ENCODE measurements at regions not wholly inside any gene's neighbourhood (a gene's known extent, or its start where the extent isn't known, plus 50 kb on each side); places are given as distances from the start of the nearest gene placed in this dataset.

DNA sequence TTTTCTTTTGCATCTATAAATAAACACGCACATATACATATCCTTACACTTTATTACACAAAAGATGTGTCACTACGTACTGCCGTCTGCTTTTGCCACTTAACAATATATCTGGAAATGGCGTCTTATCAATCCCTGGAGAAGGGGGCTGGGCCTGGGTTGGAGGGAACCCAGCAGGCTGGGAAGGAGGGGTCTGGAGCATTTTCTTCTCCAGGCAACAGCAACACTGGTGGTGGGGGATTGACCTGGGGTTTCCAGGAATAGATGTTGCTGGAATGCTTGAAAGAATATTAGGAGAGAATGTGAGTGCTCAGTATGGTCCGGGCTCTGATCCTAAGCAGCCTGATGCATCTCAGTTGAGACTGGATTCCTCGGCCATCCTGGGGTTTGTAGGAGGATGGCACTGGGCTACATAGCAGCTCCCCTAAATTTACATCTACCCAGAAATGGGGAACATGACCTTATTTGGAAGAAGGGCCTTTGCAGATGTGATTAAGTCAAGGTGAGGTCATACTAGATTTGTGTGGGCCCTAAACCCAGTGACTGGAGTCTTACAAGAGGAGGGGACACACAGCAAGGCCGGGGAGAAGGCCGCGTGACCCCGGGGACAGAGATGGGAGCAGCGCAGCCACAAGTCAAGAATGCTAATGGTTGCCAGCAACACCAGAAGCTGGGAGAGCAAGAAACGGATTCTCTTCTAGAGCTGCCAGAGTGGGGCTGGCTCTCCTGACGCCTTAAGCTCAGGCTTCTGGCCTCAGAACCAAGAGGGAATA is 98.6 kb downstream of the SIK1 start:
- TF ChIP-seq, protein P1, sequence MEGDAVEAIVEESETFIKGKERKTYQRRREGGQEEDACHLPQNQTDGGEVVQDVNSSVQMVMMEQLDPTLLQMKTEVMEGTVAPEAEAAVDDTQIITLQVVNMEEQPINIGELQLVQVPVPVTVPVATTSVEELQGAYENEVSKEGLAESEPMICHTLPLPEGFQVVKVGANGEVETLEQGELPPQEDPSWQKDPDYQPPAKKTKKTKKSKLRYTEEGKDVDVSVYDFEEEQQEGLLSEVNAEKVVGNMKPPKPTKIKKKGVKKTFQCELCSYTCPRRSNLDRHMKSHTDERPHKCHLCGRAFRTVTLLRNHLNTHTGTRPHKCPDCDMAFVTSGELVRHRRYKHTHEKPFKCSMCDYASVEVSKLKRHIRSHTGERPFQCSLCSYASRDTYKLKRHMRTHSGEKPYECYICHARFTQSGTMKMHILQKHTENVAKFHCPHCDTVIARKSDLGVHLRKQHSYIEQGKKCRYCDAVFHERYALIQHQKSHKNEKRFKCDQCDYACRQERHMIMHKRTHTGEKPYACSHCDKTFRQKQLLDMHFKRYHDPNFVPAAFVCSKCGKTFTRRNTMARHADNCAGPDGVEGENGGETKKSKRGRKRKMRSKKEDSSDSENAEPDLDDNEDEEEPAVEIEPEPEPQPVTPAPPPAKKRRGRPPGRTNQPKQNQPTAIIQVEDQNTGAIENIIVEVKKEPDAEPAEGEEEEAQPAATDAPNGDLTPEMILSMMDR (IDR thresholded peaks at IDR 0.05; ENCODE audit: control insufficient read depth, extremely low read depth, insufficient read depth), result no peak
- H3K4me3 ChIP-seq (ENCODE audit: low read depth, low read length), result no peak overlapping the region
- no peak for DNase-seq (ENCODE audit: low read depth)

DNA sequence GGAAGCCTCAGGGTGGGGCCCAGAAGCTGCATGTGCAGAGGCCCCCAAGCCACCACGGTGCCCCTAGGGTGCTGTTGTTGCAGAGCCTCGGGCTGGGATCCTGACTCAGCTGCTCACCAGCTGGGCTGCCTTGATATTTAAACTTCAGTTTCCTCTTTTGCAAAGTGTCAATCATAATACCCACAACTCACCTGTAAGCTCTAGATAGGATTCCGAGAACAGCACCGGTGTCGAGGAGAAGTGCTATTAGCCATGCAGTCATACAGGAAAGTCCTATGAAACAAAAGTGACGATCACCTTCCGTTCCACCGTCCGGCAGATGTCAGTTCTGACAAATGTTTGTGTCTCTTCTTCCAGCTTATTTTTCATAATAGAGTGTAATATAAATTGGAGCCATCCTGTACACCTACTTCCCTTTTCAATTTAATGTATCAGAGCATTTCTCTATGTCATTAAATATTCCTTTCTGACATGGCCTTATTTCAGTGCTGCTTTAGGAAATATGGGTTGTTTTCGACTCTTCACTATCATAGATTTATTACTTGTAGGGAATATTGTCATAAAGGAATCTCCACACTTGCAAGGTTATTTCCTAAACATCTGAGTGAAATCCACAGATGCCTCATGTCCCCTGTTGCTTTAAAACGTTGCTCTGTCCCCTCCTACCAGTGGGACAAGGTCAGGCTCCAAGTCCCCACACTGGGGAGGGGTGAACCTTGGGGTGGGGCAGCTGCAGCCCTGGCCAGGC is 100.8 kb downstream of the SIK1 start:
- TF ChIP-seq, protein P1 (IDR thresholded peaks at IDR 0.05; ENCODE audit: control insufficient read depth, extremely low read depth, insufficient read depth), result no peak
- H3K4me3 ChIP-seq (ENCODE audit: low read depth, low read length), result no peak overlapping the region
- no peak for DNase-seq (ENCODE audit: low read depth)

DNA sequence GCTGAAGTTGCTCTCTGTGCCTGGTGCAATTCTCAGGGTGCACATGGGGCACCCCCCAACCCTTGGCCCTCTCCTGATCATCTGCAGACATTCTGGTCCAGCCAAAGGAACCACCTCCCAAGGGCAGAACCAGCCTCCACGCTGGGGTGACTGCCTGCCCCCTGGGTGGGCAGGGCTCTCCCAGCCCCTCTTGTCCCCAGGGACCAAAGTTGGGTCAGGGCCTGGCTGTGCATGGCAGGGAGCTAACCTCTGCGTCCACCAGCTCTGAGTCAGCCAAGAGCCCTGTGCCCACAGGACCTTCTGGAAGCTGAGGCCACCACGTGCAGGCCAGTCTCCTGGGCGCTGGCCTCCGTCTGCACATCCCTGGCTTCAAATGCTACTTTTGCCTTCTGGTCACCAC is 101.9 kb downstream of the SIK1 start:
- TF ChIP-seq, protein P1 (IDR thresholded peaks at IDR 0.05; ENCODE audit: control insufficient read depth, extremely low read depth, insufficient read depth), result no peak
- no peak overlapping the region for H3K4me3 ChIP-seq (ENCODE audit: low read depth, low read length)
- no peak for DNase-seq (ENCODE audit: low read depth)

DNA sequence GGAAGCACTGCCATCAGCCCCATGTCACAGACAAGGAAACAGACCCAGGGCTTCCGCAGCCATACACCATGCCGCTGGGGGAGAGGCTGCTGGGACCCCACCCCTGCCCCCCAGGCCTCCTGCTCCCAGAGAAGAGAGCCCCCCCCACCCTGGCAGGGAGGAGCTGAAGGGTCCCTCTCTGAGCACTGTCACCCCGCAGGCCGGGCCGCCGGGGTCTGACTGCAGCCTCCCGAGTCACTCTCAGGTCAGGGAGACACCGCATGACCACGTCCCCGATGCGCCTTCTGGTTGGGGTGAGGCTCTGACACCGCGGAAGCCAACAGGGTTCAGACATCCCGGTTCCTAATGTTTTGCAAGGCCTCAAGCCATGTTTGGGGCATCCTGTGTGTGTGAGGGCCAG is 102.3 kb downstream of the SIK1 start:
- no peak for DNase-seq (ENCODE audit: low read depth)
- TF ChIP-seq, protein P1 (IDR thresholded peaks at IDR 0.05; ENCODE audit: control insufficient read depth, extremely low read depth, insufficient read depth), result no peak
- H3K4me3 ChIP-seq (ENCODE audit: low read depth, low read length), result no peak overlapping the region

DNA sequence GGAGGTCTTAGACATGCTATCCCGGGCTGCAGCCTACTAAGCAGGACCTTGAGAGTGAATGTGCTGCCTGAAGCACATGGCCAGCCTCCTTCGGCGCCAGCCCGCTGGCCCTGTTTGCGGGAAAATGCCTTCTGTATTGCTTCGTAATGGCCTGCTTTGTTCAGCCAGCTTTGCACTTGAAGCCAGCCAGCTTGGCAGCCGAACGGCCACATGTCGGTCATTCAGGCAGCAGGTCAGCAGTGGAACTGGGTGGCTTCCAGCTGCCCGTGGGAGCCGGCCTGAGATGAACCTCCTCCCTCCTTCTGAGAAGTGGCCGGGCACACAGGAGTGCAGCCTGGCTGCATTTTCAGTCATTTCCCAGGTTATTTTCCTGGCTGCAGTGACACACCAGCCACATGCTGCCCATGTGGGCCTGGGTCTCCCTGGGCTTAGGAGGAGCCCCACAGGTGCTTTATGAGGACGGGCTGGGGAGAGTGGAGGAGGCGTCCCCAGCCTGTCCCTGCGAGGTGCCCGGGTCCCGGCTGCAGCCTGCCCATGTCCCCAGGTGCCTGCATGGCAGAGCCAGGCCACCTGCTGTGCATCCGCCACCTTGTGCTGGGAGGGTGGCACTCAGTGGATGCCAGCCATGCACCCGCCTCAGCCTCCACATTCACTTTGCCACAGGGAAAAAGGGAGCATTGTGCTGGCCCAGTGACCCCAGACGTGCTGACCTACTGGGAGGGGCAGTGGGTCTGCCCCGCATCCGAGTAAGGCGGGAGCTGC is 103.5 kb downstream of the SIK1 start:
- TF ChIP-seq, protein P1 (IDR thresholded peaks at IDR 0.05; ENCODE audit: control insufficient read depth, extremely low read depth, insufficient read depth), result no peak
- DNase-seq (ENCODE audit: low read depth), result peak; percentile 64
- H3K4me3 ChIP-seq (ENCODE audit: low read depth, low read length), result no peak overlapping the region

DNA sequence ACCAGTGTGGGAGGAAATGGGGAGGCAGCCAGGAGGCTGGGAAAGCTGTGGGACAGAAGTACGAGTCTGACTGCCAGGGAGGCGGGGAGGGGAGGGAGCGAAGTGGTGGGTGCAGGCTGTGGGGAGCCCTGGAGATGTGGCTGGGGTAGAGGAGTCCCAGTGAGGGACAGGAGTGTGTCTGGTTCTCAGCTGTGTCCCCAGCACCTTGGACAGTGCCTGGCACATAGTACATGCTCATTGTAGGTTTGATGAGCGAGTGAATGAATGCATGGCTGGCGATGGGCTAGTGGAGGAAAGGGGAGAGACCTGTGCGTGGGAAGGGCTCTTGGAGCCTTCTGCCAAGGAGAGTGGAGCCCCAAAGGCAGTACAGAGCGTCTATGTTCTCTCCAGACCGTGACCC is 104.1 kb downstream of the SIK1 start:
- DNase-seq (ENCODE audit: low read depth), result no peak
- TF ChIP-seq, protein P1 (IDR thresholded peaks at IDR 0.05; ENCODE audit: control insufficient read depth, extremely low read depth, insufficient read depth), result no peak
- no peak overlapping the region for H3K4me3 ChIP-seq (ENCODE audit: low read depth, low read length)
